ENCODE measurements at regions not wholly inside any gene's neighbourhood (a gene's known extent, or its start where the extent isn't known, plus 50 kb on each side); places are given as distances from the start of the nearest gene placed in this dataset.

DNA sequence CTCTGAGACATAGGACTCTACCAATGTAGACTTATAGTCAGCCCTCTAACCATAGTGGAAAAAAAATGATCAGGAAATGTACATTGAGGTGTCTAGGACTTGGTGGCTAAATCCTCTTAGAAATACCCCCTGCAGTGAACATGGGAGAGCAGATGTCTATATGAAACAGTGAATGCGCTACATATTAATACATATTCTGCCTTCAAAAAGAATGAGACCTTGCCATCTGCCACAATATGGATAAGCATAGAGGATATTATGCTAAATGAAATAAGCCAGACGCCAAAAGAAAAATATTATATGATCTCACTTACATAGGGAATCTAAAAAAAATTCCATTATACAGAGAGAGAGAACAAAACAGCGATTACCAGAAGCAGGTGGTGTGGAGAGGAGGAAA, 66.6 kb upstream of the HAO2 start:
- TF ChIP-seq POLR2A (IDR thresholded peaks at IDR 0.05; ENCODE audit: low read length) (no peak), GATA1 (IDR thresholded peaks at IDR 0.05; ENCODE audit: low read depth, low read length) (no peak)
- DNase-seq = no peak

- DNase-seq = no peak
- TF ChIP-seq POLR2A (IDR thresholded peaks at IDR 0.05; ENCODE audit: low read length) (no peak), GATA1 (IDR thresholded peaks at IDR 0.05; ENCODE audit: low read depth, low read length) (no peak)
Measured at GRCh38 chr1:119308130-119308700, 60.4 kb upstream of the HAO2 start.

- DNase-seq = no peak
- TF ChIP-seq GATA1 (IDR thresholded peaks at IDR 0.05; ENCODE audit: low read depth, low read length) (no peak), POLR2A (IDR thresholded peaks at IDR 0.05; ENCODE audit: low read length) (no peak)
Measured at GRCh38 chr1:119308806-119309205, 59.8 kb upstream of the HAO2 start.

DNA sequence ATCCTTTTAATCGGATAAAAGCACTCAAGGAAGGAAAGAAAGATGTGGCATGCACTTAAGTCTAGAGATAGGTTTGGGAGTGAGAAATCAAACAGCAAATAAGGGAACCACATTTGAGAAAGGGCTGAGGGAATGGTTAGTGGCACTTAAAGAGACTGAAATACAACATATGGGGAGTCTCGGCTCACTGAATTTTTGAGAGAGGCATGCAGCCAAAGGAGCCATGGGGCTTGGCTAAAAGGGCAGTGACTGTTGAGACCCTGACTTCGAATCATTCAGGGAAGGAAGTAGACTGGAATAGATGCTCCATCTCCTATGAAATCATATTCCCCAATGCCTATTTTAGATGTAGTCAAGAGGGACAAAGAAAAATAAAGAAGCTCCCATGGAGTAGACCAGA, 58.3 kb upstream of the HAO2 start:
- no peak for TF ChIP-seq POLR2A (IDR thresholded peaks at IDR 0.05; ENCODE audit: low read length)
- TF ChIP-seq GATA1 (IDR thresholded peaks at IDR 0.05; ENCODE audit: low read depth, low read length) = no peak
- DNase-seq = no peak

DNA sequence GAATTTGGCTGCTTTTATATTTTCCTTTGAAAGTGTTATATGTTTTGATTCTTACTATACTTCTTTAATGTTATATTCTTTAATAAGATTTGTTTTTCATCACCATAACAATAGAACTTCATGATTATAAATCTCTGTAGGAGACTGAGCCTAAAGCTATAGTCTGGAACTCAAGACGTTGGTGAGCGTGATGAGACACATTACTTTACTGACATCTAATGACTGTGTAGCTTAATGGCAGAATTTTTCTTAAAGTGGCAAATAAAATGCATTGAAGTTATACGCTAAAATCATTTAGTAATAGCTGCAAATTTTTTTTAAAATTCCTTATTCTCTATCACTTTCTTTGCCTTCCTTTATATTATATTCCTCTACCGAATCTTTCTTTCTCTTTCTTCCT, 56.1 kb upstream of the HAO2 start:
- DNase-seq = no peak
- TF ChIP-seq GATA1 (IDR thresholded peaks at IDR 0.05; ENCODE audit: low read depth, low read length) = no peak
- no peak for TF ChIP-seq POLR2A (IDR thresholded peaks at IDR 0.05; ENCODE audit: low read length)

DNA sequence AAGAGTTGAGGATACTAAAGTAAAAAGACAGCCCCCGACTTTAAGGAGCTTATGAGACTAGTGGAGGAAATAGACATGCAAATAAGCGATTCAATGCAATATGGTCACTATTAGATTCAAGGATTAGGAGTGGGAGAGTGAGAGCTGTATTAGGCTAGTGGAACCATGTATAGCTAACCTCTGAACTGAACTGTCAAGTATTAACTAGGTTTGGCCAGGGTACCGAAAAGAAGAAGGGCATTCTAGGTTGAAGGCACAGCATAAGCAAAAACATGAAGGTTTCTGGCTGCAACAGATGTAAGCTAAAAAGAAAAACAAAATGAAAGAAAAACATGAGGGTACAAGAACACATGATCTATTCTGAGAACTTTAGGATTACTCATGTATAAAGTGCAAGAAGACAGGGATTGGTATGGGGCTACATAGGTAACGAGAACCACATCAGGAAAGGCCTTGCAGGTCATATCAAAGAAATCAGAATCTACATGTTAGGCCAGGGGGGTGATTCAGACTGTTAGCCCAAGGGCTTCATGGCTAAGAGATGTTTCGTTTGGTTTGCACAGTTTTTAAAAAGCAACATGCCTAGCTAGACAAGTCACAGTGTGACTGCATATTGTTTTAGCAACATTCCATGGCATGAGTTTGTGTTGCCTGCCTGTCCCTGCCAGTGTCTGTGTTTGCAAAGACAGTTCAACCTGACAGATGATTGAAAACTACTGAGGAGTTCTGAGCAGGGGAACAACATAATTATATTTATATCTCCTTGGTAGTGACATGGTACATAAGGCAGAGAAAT, 54.4 kb upstream of the HAO2 start:
- no peak for TF ChIP-seq GATA1 (IDR thresholded peaks at IDR 0.05; ENCODE audit: low read depth, low read length)
- no peak for TF ChIP-seq POLR2A (IDR thresholded peaks at IDR 0.05; ENCODE audit: low read length)
- DNase-seq = no peak

- DNase-seq = no peak
- TF ChIP-seq GATA1 (IDR thresholded peaks at IDR 0.05; ENCODE audit: low read depth, low read length) = no peak
- no peak for TF ChIP-seq POLR2A (IDR thresholded peaks at IDR 0.05; ENCODE audit: low read length)
Measured at GRCh38 chr1:119316870-119317416, 51.6 kb upstream of the HAO2 start.

DNA sequence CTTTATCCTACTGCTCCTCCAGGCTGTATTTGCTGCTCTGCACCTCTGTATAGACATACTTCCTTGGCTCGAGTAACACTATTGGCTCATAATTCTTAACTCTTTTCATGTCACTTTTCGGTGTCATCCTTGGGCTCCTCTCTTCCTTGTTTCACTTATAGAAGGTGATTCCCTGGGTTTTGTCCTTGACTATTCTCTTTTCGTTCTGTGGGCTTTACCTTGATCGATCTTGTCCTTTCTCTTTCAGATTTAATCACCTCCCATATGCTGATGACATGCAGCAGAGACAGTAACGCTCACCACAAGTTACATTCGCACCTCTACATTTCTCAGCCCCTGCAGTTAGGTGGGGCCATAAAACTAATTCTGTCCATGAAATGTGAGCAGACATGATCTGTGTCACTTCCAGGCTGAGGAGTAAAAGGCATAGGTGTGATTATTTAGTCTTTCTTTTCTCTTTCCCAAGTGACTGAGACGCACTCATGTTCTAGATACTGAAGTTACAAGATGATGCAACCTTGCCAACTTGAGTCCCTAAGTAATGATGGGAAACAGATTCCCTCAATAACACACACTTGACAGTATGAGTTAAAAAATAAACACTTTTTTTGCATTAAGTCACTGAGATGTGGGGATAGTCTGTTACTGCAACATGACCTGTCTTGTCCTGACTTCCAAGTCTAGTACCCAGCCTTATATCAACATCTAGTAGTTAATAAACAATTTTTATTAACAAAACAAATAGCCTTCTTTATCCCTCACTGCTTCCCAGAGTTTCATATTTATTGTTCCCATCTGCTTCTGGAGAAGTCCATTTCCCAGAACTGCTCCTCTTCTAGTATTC, 49.9 kb upstream of the HAO2 start:
- DNase-seq = no peak
- no peak for TF ChIP-seq GATA1 (IDR thresholded peaks at IDR 0.05; ENCODE audit: low read depth, low read length)
- TF ChIP-seq POLR2A (IDR thresholded peaks at IDR 0.05; ENCODE audit: low read length) = no peak
